H1 (cell line): ENCODE measurements at regions not wholly inside any gene's neighbourhood (a gene's known extent, or its start where the extent isn't known, plus 50 kb on each side); places are given as distances from the start of the nearest gene placed in this dataset.

ENCODE experiments used
- CTCF ChIA-PET: fragments of 300-600 bp; sonication (Branson Sonifier 250); formaldehyde crosslinking; loops from one replicate; lab custom pipeline; 2021; ENCODE audit not compliant: partially characterized antibody; lab: Charles Lee
- POLR2A ChIA-PET: fragments of 300-600 bp; sonication (Branson Sonifier 250); formaldehyde crosslinking; loops from one replicate; lab custom pipeline; 2021; ENCODE audit warnings: inconsistent platforms; ENCODE audit not compliant: partially characterized antibody; lab: Charles Lee
- DNase-seq, 2 experiments: peaks; one replicate each; pipeline versions ENCODE4 v3.0.0 to v3.0.0-alpha.2; 2010 to 2022; ENCODE audit warnings: low spot score in 2 of 2, low read depth in 1 of 2, mixed read lengths in 1 of 2
- FAIRE-seq: peaks from 2 replicates; lab custom pipeline; 2011; peaks lifted over from hg19 to GRCh38; lab: Jason Lieb, UNC
- H2AFZ ChIP-seq: 2 replicates; pipeline ENCODE4 v1.8.1; 2012; ENCODE audit warnings: low read length, inconsistent platforms
- H2AK5ac ChIP-seq: 2 replicates; pipeline ENCODE4 v1.6.1; 2013; ENCODE audit warnings: low read depth, low read length
- H2BK120ac ChIP-seq: replicated peaks from 2 replicates; pipeline ENCODE3; 2013; ENCODE audit warnings: low read depth, low read length, inconsistent platforms
- H2BK12ac ChIP-seq: 2 replicates; pipeline ENCODE4 v1.6.1; 2013; ENCODE audit warnings: low read depth, low read length
- H2BK15ac ChIP-seq: 2 replicates; pipeline ENCODE4 v1.6.1; 2013; ENCODE audit warnings: low read length
- H2BK20ac ChIP-seq: 2 replicates; pipeline ENCODE4 v1.6.1; 2013; ENCODE audit warnings: low read length
- H2BK5ac ChIP-seq: 2 replicates; pipeline ENCODE4 v1.6.1; 2013; ENCODE audit warnings: low read depth, low read length
- H3K14ac ChIP-seq: 2 replicates; pipeline ENCODE4 v1.6.1; 2013; ENCODE audit warnings: inconsistent platforms; ENCODE audit not compliant: insufficient read length
- H3K18ac ChIP-seq: 2 replicates; pipeline ENCODE4 v1.6.1; 2013; ENCODE audit warnings: low read length; ENCODE audit errors: extremely low read depth
- H3K23ac ChIP-seq: 2 replicates; pipeline ENCODE4 v1.6.1; 2013; ENCODE audit warnings: inconsistent platforms; ENCODE audit not compliant: insufficient read length
- H3K23me2 ChIP-seq: 2 replicates; pipeline ENCODE4 v1.6.1; 2013; ENCODE audit warnings: low read depth, low read length
- H3K27ac ChIP-seq: 2 replicates; pipeline ENCODE4 v1.6.1; 2011; ENCODE audit warnings: low read depth, low read length, inconsistent platforms
- H3K27me3 ChIP-seq, 4 experiments: replicated peaks in 1 of 4; 1 replicate in 1 of 4; 2 replicates in 3 of 4; pipeline versions ENCODE4 v1.6.1 to v1.8.1; 2011 to 2013; ENCODE audit warnings: low read length in 3 of 4, mild to moderate bottlenecking in 3 of 4, inconsistent platforms in 2 of 4, mixed read lengths in 2 of 4, moderate library complexity in 1 of 4; ENCODE audit not compliant: control insufficient read depth in 3 of 4, insufficient read depth in 3 of 4; ENCODE audit errors: extremely low read depth in 1 of 4
- H3K36me3 ChIP-seq, 4 experiments: 2 replicates each; pipeline versions ENCODE4 v1.6.1 to v1.8.1; 2011 to 2013; ENCODE audit warnings: mild to moderate bottlenecking in 4 of 4, low read length in 3 of 4, moderate library complexity in 2 of 4, control low read depth in 1 of 4, inconsistent platforms in 1 of 4; ENCODE audit not compliant: insufficient read depth in 4 of 4, control insufficient read depth in 2 of 4
- H3K4ac ChIP-seq: replicated peaks from 2 replicates; pipeline ENCODE3; 2013; ENCODE audit warnings: low read length, low read depth, mixed read lengths, inconsistent platforms; ENCODE audit not compliant: insufficient read length
- H3K4me1 ChIP-seq, 4 experiments: replicated peaks in 1 of 4; 1 replicate in 1 of 4; 2 replicates in 3 of 4; pipeline versions ENCODE4 v1.6.1 to v1.8.1; 2011 to 2013; ENCODE audit warnings: low read length in 3 of 4, inconsistent platforms in 2 of 4, mixed read lengths in 1 of 4; ENCODE audit not compliant: insufficient read depth in 4 of 4, control insufficient read depth in 3 of 4
- H3K4me2 ChIP-seq, 2 experiments: 2 replicates each; pipeline versions ENCODE4 v1.6.1 to v1.8.1; 2011 to 2013; ENCODE audit warnings: low read depth in 2 of 2, low read length in 2 of 2, control low read depth in 1 of 2, inconsistent platforms in 1 of 2, mild to moderate bottlenecking in 1 of 2; ENCODE audit not compliant: insufficient read depth in 1 of 2
- H3K4me3 ChIP-seq, 4 experiments: fragments of 200-600, 300-600 bp in 1 of 4; sonication (generic), shearing (Covaris generic), sonication (Bioruptor Twin) in 1 of 4; 2 replicates each; pipeline versions ENCODE4 v1.5.1 to v1.8.1; 2011 to 2016; ENCODE audit warnings: low read length in 4 of 4, low read depth in 3 of 4, control low read depth in 2 of 4, inconsistent platforms in 2 of 4, mild to moderate bottlenecking in 2 of 4, mixed read lengths in 1 of 4, moderate library complexity in 1 of 4; ENCODE audit not compliant: insufficient read depth in 2 of 4; ENCODE audit errors: extremely low read depth in 1 of 4
- H3K56ac ChIP-seq: replicated peaks from 2 replicates; pipeline ENCODE3; 2013; ENCODE audit warnings: low read depth, mild to moderate bottlenecking, mixed read lengths, low read length, inconsistent platforms; ENCODE audit not compliant: insufficient read length
- H3K79me1 ChIP-seq: 2 replicates; pipeline ENCODE4 v1.6.1; 2013; ENCODE audit warnings: low read depth, low read length, control low read depth
- H3K79me2 ChIP-seq, 2 experiments: 2 replicates each; pipeline versions ENCODE4 v1.6.1 to v1.8.1; 2012 to 2013; ENCODE audit warnings: low read length in 2 of 2, mild to moderate bottlenecking in 2 of 2, inconsistent platforms in 1 of 2; ENCODE audit not compliant: insufficient read depth in 2 of 2, control insufficient read depth in 1 of 2
- H3K9ac ChIP-seq, 4 experiments: replicated peaks in 1 of 4; 1 replicate in 1 of 4; 2 replicates in 3 of 4; pipeline versions ENCODE4 v1.6.1 to v1.8.1; 2011 to 2013; ENCODE audit warnings: low read depth in 3 of 4, low read length in 3 of 4, control low read depth in 2 of 4, mild to moderate bottlenecking in 2 of 4, moderate library complexity in 2 of 4, inconsistent platforms in 1 of 4; ENCODE audit errors: extremely low read depth in 1 of 4
- H3K9me3 ChIP-seq, 2 experiments: 2 replicates each; pipeline versions ENCODE4 v1.6.1 to v1.8.1; 2012 to 2013; ENCODE audit warnings: mild to moderate bottlenecking in 2 of 2, moderate library complexity in 2 of 2, control low read depth in 1 of 2, inconsistent platforms in 1 of 2, low read depth in 1 of 2, low read length in 1 of 2, mixed read lengths in 1 of 2; ENCODE audit not compliant: insufficient read depth in 2 of 2
- H4K20me1 ChIP-seq, 2 experiments: replicated peaks in 1 of 2; 2 replicates each; pipeline versions ENCODE3 to v1.8.1; 2011 to 2013; ENCODE audit warnings: inconsistent platforms in 2 of 2, low read length in 2 of 2, mild to moderate bottlenecking in 1 of 2; ENCODE audit not compliant: insufficient read depth in 2 of 2, control insufficient read depth in 1 of 2
- H4K5ac ChIP-seq: 2 replicates; pipeline ENCODE4 v1.6.1; 2013; ENCODE audit warnings: low read length, low read depth, mixed read lengths, inconsistent platforms; ENCODE audit not compliant: insufficient read length
- H4K8ac ChIP-seq: 2 replicates; pipeline ENCODE4 v1.8.0; 2013; ENCODE audit warnings: mild to moderate bottlenecking, moderate library complexity, low read length, inconsistent platforms; ENCODE audit not compliant: insufficient read depth; ENCODE audit errors: extremely low read depth
- H4K91ac ChIP-seq: replicated peaks from 2 replicates; pipeline ENCODE3; 2013; ENCODE audit warnings: low read length, mixed read lengths, inconsistent platforms; ENCODE audit not compliant: insufficient read length
- ZNF274 ChIP-seq: IDR thresholded peaks from 2 replicates; pipeline ENCODE4 v1.7.0; 2012; ENCODE audit warnings: low read length, borderline replicate concordance; ENCODE audit errors: extremely low read depth
- WGBS, 2 experiments: shearing (Covaris generic) in 1 of 2; methylation state at CpG; one replicate each; pipeline versions ENCODE4 v1.1.6 to v1.1.7; 2013 to 2015; ENCODE audit warnings: low lambda C conversion rate in 2 of 2, mixed read lengths in 2 of 2, inconsistent platforms in 1 of 2, low coverage in 1 of 2, missing lambda C conversion rate in 1 of 2; ENCODE audit not compliant: insufficient replicate concordance in 2 of 2, insufficient coverage in 1 of 2, insufficient read length in 1 of 2; ENCODE audit errors: extremely low coverage in 1 of 2, missing lambda C conversion rate in 1 of 2; 5-methylcytosine and 5-hydroxymethylcytosine counted together

- CTCF ChIA-PET: no interaction called here
- WGBS, 2 experiments: 85% methylated on average over 1 of the region's 1 CpG; no CpG with 5 or more reads in 1 of the 2 experiments
- no peak for FAIRE-seq
- no peak for TF ChIP-seq ZNF274
Measured at GRCh38 chrX:19280636-19281035, 63.1 kb upstream of the PDHA1 start.

More at GRCh38 chrX:19280636-19281035, 63.1 kb upstream of the PDHA1 start:
- Histone ChIP-seq H4K91ac (no peak overlapping the region), H2BK20ac (no peak overlapping the region), H3K27me3 (no peaks in the 10 kb centered on the region), H3K4me2 (no peak overlapping the region), H3K4me3 (no peak overlapping the region), H3K23ac (no peak overlapping the region), H2BK12ac (no peak overlapping the region), H3K14ac (no peak overlapping the region), H3K79me1 (no peaks in the 10 kb centered on the region), H2BK120ac (no peak overlapping the region), H3K4ac (no peak overlapping the region), H3K36me3 (no peaks in the 10 kb centered on the region), H3K9me3 (no peaks in the 10 kb centered on the region; a peak in 1 of 4 replicates), H3K27ac (no peak overlapping the region), H3K79me2 (no peaks in the 10 kb centered on the region), H4K5ac (no peak overlapping the region), H4K8ac (no peak overlapping the region), H2AK5ac (no peak overlapping the region), H3K56ac (no peak overlapping the region), H3K23me2 (no peaks in the 10 kb centered on the region), H3K4me1 (no peaks in the 10 kb centered on the region), H3K18ac (no peak overlapping the region), H2AFZ (no peak overlapping the region), H3K9ac (no peak overlapping the region), H2BK5ac (no peak overlapping the region), H4K20me1 (no peaks in the 10 kb centered on the region), H2BK15ac (no peak overlapping the region)
- POLR2A ChIA-PET: no interaction called here
- no peak for DNase-seq
